Hepatocyte (in vitro differentiated cells): ENCODE measurements at regions not wholly inside any gene's neighbourhood (a gene's known extent, or its start where the extent isn't known, plus 50 kb on each side); places are given as distances from the start of the nearest gene placed in this dataset.
"Not testable (repeated sequence)": the region's sequence is repeated elsewhere in the genome, so short reads cannot be mapped to it uniquely, and the experiment has no call there.

Experiments used
- DNase-seq: peaks from one replicate; pipeline ENCODE4 v3.0.0-alpha.2; 2016; ENCODE audit warnings: low spot score
- H2AFZ ChIP-seq: fragments of 200-600 bp; sonication (generic); 2 replicates; pipeline ENCODE4 v1.6.0; 2016; ENCODE audit warnings: antibody characterized with exemption, mild to moderate bottlenecking
- H3K27ac ChIP-seq: fragments of 200-600 bp; sonication (generic); 2 replicates; pipeline ENCODE4 v1.5.1; 2016; ENCODE audit warnings: mild to moderate bottlenecking
- H3K27me3 ChIP-seq: fragments of 200-600 bp; sonication (generic); 2 replicates; pipeline ENCODE4 v1.6.1; 2016
- H3K36me3 ChIP-seq: fragments of 200-600 bp; sonication (generic); replicated peaks from 2 replicates; pipeline ENCODE4 v1.5.1; 2016; ENCODE audit warnings: low read depth; ENCODE audit not compliant: insufficient read depth
- H3K4me1 ChIP-seq: fragments of 200-600 bp; sonication (generic); 2 replicates; pipeline ENCODE4 v1.5.1; 2016; ENCODE audit warnings: mild to moderate bottlenecking, moderate library complexity; ENCODE audit not compliant: insufficient read depth
- H3K4me2 ChIP-seq: fragments of 200-600 bp; sonication (generic); 2 replicates; pipeline ENCODE4 v1.6.0; 2016
- H3K4me3 ChIP-seq: fragments of 200-600 bp; sonication (generic); 2 replicates; pipeline ENCODE4 v1.5.1; 2016; ENCODE audit warnings: mild to moderate bottlenecking
- H3K79me2 ChIP-seq: fragments of 200-600 bp; sonication (generic); 2 replicates; pipeline ENCODE4 v1.6.0; 2017; ENCODE audit warnings: mild to moderate bottlenecking
- H3K9me2 ChIP-seq: fragments of 200-600 bp; sonication (generic); replicated peaks from 2 replicates; pipeline ENCODE4 v1.6.0; 2017; ENCODE audit warnings: mild to moderate bottlenecking; ENCODE audit not compliant: insufficient read depth
- H3K9me3 ChIP-seq: fragments of 200-600 bp; sonication (generic); 2 replicates; pipeline ENCODE4 v1.5.1; 2016; ENCODE audit warnings: low read depth, mild to moderate bottlenecking
- H4K20me1 ChIP-seq: fragments of 200-600 bp; sonication (generic); 2 replicates; pipeline ENCODE4 v1.6.0; 2016; ENCODE audit warnings: mild to moderate bottlenecking; ENCODE audit not compliant: insufficient read depth, poor library complexity, severe bottlenecking
- EZH2 ChIP-seq: fragments of 200-600 bp; sonication (generic); IDR thresholded peaks from 2 replicates; pipeline ENCODE4 v1.6.1; 2016; ENCODE audit warnings: antibody characterized with exemption, mild to moderate bottlenecking, borderline replicate concordance
- EZH2phosphoT487 ChIP-seq: fragments of 200-600 bp; sonication (generic); IDR thresholded peaks from one replicate; pipeline ENCODE4 v1.6.1; 2018; ENCODE audit warnings: antibody characterized with exemption, mild to moderate bottlenecking, low read depth, moderate library complexity; ENCODE audit not compliant: unreplicated experiment, severe bottlenecking
- WGBS: methylation state at CpG from one replicate; pipeline ENCODE4 v1.1.6; 2016; ENCODE audit warnings: low lambda C conversion rate; ENCODE audit errors: missing lambda C conversion rate; 5-methylcytosine and 5-hydroxymethylcytosine counted together
- TF ChIP-seq, protein P1 (sequence below): fragments of 200-600 bp; sonication (generic); IDR thresholded peaks from 2 replicates; pipeline ENCODE4 v1.5.1; 2016; ENCODE audit warnings: antibody characterized with exemption, mild to moderate bottlenecking; ENCODE audit not compliant: poor library complexity

DNA sequence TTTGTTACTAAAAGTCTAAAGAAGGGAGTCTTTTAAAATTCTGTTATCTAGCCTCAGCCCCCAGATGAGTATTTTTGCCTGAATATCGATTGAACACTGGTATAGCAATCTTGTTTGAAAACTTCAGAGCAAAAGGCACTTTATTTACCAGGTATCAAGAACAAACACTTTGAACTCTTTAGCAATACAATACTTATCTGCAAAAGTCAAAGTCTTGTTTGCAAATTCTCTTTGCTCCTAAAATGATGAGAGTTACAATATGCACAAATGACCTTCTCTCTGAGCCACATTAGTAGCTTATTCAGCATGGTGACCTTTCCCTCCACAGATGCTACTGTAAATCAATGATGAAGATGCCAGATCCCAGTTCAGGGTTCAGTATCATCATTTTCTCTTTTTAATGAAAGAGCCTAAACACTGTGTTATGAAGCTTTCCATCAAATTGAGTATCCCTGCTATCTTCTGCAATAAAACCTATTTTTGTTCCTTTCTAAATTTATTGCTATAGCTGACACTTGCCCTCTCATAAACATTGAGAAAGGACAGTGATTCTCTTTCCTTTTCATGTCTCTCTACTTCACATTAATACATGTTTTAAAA, 752.7 kb upstream of the MGAT4C start:
- Histone ChIP-seq H3K27ac (no peak overlapping the region), H3K36me3 (no peaks in the 10 kb centered on the region), H3K79me2 (no peaks in the 10 kb centered on the region), H3K4me3 (no peak overlapping the region), H3K9me2 (no peaks in the 10 kb centered on the region), H2AFZ (no peak overlapping the region), H3K9me3 (no peaks in the 10 kb centered on the region), H4K20me1 (no peaks in the 10 kb centered on the region), H3K27me3 (no peaks in the 10 kb centered on the region), H3K4me2 (no peak overlapping the region), H3K4me1 (no peaks in the 10 kb centered on the region)
- TF ChIP-seq EZH2phosphoT487: no peak
- no peak for TF ChIP-seq EZH2
- TF ChIP-seq, protein P1, sequence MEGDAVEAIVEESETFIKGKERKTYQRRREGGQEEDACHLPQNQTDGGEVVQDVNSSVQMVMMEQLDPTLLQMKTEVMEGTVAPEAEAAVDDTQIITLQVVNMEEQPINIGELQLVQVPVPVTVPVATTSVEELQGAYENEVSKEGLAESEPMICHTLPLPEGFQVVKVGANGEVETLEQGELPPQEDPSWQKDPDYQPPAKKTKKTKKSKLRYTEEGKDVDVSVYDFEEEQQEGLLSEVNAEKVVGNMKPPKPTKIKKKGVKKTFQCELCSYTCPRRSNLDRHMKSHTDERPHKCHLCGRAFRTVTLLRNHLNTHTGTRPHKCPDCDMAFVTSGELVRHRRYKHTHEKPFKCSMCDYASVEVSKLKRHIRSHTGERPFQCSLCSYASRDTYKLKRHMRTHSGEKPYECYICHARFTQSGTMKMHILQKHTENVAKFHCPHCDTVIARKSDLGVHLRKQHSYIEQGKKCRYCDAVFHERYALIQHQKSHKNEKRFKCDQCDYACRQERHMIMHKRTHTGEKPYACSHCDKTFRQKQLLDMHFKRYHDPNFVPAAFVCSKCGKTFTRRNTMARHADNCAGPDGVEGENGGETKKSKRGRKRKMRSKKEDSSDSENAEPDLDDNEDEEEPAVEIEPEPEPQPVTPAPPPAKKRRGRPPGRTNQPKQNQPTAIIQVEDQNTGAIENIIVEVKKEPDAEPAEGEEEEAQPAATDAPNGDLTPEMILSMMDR: no peak
- 43% methylated on average over 1 of the region's 1 CpG for WGBS
- DNase-seq: no peak

DNA sequence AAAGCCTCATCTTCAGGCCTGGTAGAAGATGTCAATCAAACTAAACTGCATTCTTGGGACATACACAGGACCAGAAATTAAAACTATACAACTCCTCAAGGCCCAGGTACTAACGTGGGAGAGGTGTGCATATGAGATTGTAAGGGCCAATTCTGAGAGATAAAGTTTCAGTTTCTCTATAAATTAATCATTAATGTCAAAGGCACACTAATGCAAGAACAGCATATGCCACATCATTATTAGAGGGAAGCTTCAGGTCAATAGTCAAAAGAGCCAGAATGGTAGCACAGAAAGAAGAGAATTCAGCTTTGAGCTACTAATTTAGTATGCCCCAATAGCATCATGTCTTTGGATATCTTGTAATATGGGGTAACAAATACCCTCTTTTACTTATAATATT, 744.9 kb upstream of the MGAT4C start:
- no peaks in the 10 kb centered on the region for H3K9me2 ChIP-seq
- DNase-seq: no peak
- no peak overlapping the region for H3K27ac ChIP-seq
- no peaks in the 10 kb centered on the region for H3K9me3 ChIP-seq
- H3K27me3 ChIP-seq: no peaks in the 10 kb centered on the region
- H3K4me2 ChIP-seq: no peak overlapping the region
- H2AFZ ChIP-seq: no peak overlapping the region
- H3K4me1 ChIP-seq: no peaks in the 10 kb centered on the region
- no peaks in the 10 kb centered on the region for H3K79me2 ChIP-seq
- TF ChIP-seq EZH2: no peak
- TF ChIP-seq, protein P1: no peak
- no peak for TF ChIP-seq EZH2phosphoT487
- H4K20me1 ChIP-seq: no peaks in the 10 kb centered on the region
- WGBS: 63% methylated on average over 1 of the region's 1 CpG
- H3K36me3 ChIP-seq: no peaks in the 10 kb centered on the region
- no peak overlapping the region for H3K4me3 ChIP-seq

DNA sequence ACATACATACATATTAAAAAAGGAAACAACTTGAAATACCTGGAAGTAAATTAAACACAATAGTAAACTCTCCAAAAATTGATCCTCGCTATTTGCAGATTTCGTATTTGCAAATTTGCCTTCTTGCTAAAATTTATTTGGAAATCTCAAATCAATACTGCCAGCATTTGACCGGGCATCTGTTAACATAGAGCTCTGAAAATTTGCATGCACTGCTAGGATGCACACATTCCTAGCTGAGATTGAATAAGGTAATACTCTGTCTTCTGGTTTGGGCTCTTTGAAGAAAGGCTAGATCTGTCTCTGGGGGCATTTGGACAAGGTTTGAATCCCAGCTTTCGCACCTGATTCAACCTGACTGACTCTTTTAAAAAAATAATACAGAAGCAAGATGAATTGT, 729.1 kb upstream of the MGAT4C start:
- no peak overlapping the region for H2AFZ ChIP-seq
- H3K4me1 ChIP-seq: no peaks in the 10 kb centered on the region
- TF ChIP-seq EZH2phosphoT487 (no peak), EZH2 (no peak)
- TF ChIP-seq, protein P1: no peak
- H3K27me3 ChIP-seq: no peaks in the 10 kb centered on the region
- H3K9me3 ChIP-seq: no peaks in the 10 kb centered on the region
- no peak overlapping the region for H3K4me2 ChIP-seq
- H3K79me2 ChIP-seq: no peaks in the 10 kb centered on the region
- no peaks in the 10 kb centered on the region for H3K36me3 ChIP-seq
- H4K20me1 ChIP-seq: no peaks in the 10 kb centered on the region
- H3K9me2 ChIP-seq: no peaks in the 10 kb centered on the region
- H3K4me3 ChIP-seq: no peak overlapping the region
- H3K27ac ChIP-seq: no peak overlapping the region
- DNase-seq: no peak
- WGBS: over 99% methylated on average over 4 of the region's 4 CpGs

DNA sequence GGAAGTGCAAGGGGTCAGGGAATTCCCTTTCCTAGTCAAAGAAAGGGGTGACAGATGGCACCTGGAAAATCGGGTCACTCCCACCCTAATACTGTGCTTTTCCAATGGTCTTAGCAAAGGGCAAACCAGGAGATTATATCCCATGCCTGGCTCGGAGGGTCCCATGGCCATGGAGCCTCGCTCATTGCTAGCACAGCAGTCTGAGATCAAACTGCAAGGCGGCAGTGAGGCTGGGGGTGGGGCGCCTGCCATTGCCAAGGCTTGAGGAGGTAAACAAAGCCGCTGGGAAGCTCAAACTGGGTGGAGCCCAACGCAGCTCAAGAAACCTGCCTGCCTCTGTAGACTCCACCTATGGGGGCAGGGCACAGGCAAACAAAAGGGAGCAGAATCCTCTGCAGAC, 714.4 kb upstream of the MGAT4C start:
- not testable (repeated sequence) for H3K4me1 ChIP-seq, H3K9me3 ChIP-seq, H3K4me2 ChIP-seq, H3K9me2 ChIP-seq, H3K79me2 ChIP-seq, H3K4me3 ChIP-seq, H4K20me1 ChIP-seq, DNase-seq, H3K27ac ChIP-seq, H3K36me3 ChIP-seq, H3K27me3 ChIP-seq, H2AFZ ChIP-seq
- WGBS: 80% methylated on average over 7 of the region's 7 CpGs
